ENCODE measurements at regions not wholly inside any gene's neighbourhood (a gene's known extent, or its start where the extent isn't known, plus 50 kb on each side); places are given as distances from the start of the nearest gene placed in this dataset.
A peak's percentile ranks its signal among the peaks of the same experiment; 100 is the strongest.

DNA sequence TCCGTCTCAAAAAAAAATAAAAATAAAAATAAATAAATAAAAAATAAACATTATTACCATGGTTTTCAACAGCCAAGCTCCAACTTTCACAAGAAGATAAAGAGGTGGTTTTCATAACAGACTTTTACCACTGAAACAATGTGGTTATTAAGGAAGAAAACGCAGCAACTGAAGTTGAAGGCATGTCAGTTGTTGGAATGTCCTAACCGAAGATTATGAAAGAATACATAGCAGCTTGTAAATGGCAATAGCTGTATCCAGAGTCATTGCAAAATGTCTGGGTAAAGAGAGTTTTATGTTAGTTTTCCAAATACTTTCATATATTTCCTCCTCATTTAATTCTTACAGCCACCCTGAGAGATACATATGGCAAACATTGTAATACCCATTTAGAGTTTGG is 161.6 kb upstream of the MARCKS start:
- TF ChIP-seq, protein P1, sequence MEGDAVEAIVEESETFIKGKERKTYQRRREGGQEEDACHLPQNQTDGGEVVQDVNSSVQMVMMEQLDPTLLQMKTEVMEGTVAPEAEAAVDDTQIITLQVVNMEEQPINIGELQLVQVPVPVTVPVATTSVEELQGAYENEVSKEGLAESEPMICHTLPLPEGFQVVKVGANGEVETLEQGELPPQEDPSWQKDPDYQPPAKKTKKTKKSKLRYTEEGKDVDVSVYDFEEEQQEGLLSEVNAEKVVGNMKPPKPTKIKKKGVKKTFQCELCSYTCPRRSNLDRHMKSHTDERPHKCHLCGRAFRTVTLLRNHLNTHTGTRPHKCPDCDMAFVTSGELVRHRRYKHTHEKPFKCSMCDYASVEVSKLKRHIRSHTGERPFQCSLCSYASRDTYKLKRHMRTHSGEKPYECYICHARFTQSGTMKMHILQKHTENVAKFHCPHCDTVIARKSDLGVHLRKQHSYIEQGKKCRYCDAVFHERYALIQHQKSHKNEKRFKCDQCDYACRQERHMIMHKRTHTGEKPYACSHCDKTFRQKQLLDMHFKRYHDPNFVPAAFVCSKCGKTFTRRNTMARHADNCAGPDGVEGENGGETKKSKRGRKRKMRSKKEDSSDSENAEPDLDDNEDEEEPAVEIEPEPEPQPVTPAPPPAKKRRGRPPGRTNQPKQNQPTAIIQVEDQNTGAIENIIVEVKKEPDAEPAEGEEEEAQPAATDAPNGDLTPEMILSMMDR (IDR thresholded peaks at IDR 0.05; ENCODE audit: low read length, missing control alignments) = no peak
- no peak overlapping the region for H3K4me3 ChIP-seq (replicated peaks; ENCODE audit: low read depth, low read length)
- peak; percentile 87 for DNase-seq (ENCODE audit: low read depth)

DNA sequence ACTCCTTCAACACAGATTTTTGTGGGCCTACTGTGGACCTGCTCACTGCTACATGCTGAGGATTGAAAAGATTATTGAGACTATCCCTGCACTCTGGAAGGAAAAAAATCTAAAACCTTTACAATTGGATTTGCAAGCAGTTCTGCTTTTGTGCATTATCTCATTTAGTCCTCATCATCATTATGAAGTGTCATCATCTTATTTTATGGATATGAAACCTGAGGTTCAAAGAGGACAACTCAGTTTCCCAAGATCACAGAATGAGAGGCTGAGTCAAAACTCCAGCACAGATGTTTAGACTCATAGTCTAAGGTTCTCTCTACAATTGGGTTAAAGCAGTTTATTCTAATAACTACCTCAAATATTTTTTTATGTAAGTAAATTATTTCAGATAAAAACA is 160.2 kb upstream of the MARCKS start:
- TF ChIP-seq, protein P1 (IDR thresholded peaks at IDR 0.05; ENCODE audit: low read length, missing control alignments) = no peak
- no peak overlapping the region for H3K4me3 ChIP-seq (replicated peaks; ENCODE audit: low read depth, low read length)
- no peak for DNase-seq (ENCODE audit: low read depth)

DNA sequence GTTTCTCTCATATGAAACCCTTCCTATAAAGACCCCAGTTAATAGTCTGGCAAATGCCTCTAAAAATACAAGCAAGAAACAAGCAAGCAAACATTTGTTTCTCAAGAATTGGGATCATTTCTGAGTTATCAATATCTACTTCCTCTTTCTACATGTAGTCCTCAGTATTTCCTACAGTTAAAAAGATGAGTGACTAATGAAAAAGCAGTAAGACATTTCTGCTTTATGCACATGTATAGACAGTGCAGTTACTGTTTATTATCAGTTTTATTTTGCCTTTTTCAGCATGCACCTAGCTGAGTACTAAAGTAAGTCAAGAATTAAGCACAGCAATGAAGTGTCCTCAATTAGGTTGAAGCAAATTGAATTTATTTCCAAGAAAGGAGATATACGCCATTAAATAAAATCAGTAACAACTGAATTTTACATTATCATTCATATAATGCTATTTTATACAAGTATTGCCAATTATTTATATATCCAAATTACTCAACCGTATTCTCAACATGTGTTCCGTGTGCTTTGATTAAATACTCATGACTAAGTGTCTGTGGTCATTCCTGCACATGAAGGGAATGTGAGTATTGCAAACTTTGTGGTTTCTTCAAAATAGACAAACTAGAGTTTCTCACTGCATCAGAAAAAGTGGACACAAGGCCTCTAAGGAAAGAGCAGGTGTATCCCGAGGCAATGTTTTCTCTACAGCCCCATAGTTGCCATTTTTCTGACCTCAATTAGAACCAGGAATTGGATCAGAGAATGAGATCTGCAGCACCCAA is 159.3 kb upstream of the MARCKS start:
- peak; percentile 81 for DNase-seq (ENCODE audit: low read depth)
- TF ChIP-seq, protein P1 (IDR thresholded peaks at IDR 0.05; ENCODE audit: low read length, missing control alignments) = no peak
- H3K4me3 ChIP-seq (replicated peaks; ENCODE audit: low read depth, low read length) = no peak overlapping the region

DNA sequence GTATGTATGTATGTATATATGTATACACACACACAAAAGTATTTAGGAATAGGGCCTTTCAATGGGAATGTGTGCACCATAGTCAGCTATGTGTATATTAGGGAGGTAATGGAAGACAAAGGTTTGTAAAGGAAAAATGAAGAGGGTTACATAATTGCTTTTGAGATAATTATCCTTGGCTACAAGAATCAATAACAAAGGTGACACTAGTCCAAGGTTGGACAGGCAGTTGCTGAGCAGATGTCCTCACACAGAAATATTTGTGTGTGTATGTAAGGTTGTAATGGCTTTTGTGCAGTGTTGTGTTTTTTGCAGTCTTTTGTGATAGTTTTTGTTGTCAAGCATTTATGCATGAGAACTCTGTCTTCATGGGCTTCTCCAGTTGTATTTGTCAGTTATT is 157.9 kb upstream of the MARCKS start:
- TF ChIP-seq, protein P1 (IDR thresholded peaks at IDR 0.05; ENCODE audit: low read length, missing control alignments) = no peak
- H3K4me3 ChIP-seq (replicated peaks; ENCODE audit: low read depth, low read length) = no peak overlapping the region
- DNase-seq (ENCODE audit: low read depth) = no peak

DNA sequence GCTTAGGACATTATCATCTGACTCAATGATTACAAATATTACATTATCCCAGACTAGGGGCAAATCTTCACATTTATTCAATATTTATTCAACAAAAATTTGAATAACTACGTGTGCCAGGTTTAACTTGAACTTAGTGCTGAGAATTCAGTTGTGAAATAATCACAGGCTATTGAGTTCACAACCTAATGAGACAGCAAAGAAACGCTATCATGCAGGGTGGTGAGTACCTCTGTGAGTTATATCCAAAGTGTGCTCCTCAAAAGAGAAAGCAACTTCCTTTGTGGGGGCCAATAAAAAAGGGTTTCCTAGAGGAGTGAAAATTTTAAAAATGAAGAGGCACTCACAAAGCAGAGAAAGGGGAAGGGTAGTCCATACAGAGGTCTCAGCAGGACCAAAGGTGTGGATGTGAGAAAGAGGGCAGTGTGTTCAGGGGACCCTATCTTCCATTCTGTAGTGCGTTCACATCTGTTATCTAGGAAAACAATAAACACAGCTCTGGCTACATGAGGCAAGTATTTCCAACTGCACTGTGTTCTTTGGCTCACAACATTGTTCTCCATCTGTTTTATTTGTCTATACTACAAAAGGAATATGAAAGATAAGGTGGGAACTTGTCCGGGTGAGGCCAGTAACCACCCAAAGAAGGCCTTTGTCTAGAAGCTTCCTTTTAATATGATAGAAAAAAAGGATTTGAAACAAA is 155.4 kb upstream of the MARCKS start:
- H3K4me3 ChIP-seq (replicated peaks; ENCODE audit: low read depth, low read length) = no peak overlapping the region
- DNase-seq (ENCODE audit: low read depth) = peak; percentile 59
- TF ChIP-seq, protein P1 (IDR thresholded peaks at IDR 0.05; ENCODE audit: low read length, missing control alignments) = no peak

DNA sequence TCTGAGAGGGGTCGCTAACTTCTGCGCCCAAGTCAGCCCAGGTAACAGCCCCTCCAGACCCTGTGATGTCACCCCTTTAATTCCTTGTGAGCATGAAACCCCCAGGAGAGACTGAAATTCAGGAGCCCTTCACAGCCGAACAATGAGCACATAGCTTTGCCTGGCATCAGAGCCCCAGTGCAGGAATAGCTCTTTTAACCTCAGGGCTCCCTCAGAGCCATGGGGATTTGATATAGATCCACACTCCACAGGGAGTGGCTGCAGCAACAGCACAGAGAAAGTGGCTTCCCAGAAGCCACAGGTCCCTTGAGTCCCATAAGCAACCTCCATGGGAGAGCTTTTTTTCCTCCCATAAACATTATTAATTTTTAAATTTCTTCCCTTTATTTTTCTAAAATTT is 150.0 kb upstream of the MARCKS start:
- TF ChIP-seq, protein P1 (IDR thresholded peaks at IDR 0.05; ENCODE audit: low read length, missing control alignments) = no peak
- no peak for DNase-seq (ENCODE audit: low read depth)
- H3K4me3 ChIP-seq (replicated peaks; ENCODE audit: low read depth, low read length) = no peak overlapping the region
